HCT116 (cell line): ENCODE measurements at regions not wholly inside any gene's neighbourhood (a gene's known extent, or its start where the extent isn't known, plus 50 kb on each side); places are given as distances from the start of the nearest gene placed in this dataset.

ENCODE experiments used
- ATAC-seq: fragments of 200-7000 bp; cut with Tn5 transposase; 2 replicates; pipeline ENCODE4 v1.9.1; 2020; ENCODE audit warnings: mild to moderate bottlenecking, moderate library complexity
- BruUV-seq: library from RNA; stranded (reverse); fragments of 400-500 nt; replicated peaks from 2 replicates; lab custom pipeline; 2021; lab: Mats Ljungman, UMichigan
- CTCF ChIA-PET: fragments of 300-600 bp; sonication (Branson Sonifier 250); formaldehyde crosslinking; loops from one replicate; lab custom pipeline; 2021; ENCODE audit warnings: antibody characterized with exemption; lab: Charles Lee
- POLR2A ChIA-PET: fragments of 300-600, 350-600 bp; sonication (Branson Sonifier 250); formaldehyde crosslinking; loops from one replicate; lab custom pipeline; 2021; ENCODE audit warnings: antibody characterized with exemption; lab: Charles Lee
- RAD21 ChIA-PET, 2 experiments: fragments of 300-600 bp; sonication (Branson Sonifier 250); formaldehyde crosslinking; loops; one replicate each; lab custom pipeline; 2023; ENCODE audit warnings: low total read pairs in 2 of 2; ENCODE audit not compliant: uncharacterized antibody in 2 of 2, unreplicated experiment in 2 of 2, low non-redundant PET in 1 of 2; lab: Charles Lee
- DNase-seq: peaks from one replicate; pipeline ENCODE4 v3.0.0-alpha.2; 2010; ENCODE audit warnings: low read depth, low spot score
- H2AFZ ChIP-seq: fragments of 200-600 bp; shearing (Covaris generic), sonication (generic); 2 replicates; pipeline ENCODE4 v1.6.1; 2017; ENCODE audit warnings: low read depth, mixed run types, mixed read lengths, antibody characterized with exemption, low read length; ENCODE audit not compliant: poor library complexity, severe bottlenecking
- H3K27ac ChIP-seq: 2 replicates; pipeline ENCODE4 v1.5.1; 2012; ENCODE audit warnings: low read depth, low read length
- H3K27me3 ChIP-seq: fragments of 200-600 bp; sonication (generic); 2 replicates; pipeline ENCODE4 v1.6.1; 2016; ENCODE audit warnings: mixed run types, low read length, mixed read lengths; ENCODE audit not compliant: insufficient read depth
- H3K36me3 ChIP-seq, 2 experiments: fragments of 200-500 bp in 1 of 2; fragments of 200-600 bp in 1 of 2; sonication (Bioruptor generic) in 1 of 2; sonication (generic) in 1 of 2; 2 replicates each; pipeline versions ENCODE4 v1.5.1 to v1.6.1; 2014 to 2016; ENCODE audit warnings: low read length in 2 of 2, inconsistent platforms in 1 of 2, mixed read lengths in 1 of 2, mixed run types in 1 of 2; ENCODE audit not compliant: insufficient read depth in 2 of 2, control insufficient read depth in 1 of 2
- H3K4me1 ChIP-seq, 2 experiments: fragments of 200-600 bp in 1 of 2; sonication (generic) in 1 of 2; 2 replicates each; pipeline versions ENCODE4 v1.5.1 to v1.6.1; 2012 to 2017; ENCODE audit warnings: low read length in 2 of 2, inconsistent platforms in 1 of 2, mild to moderate bottlenecking in 1 of 2, mixed read lengths in 1 of 2, mixed run types in 1 of 2, moderate library complexity in 1 of 2; ENCODE audit not compliant: insufficient read depth in 2 of 2, control insufficient read depth in 1 of 2
- H3K4me2 ChIP-seq: fragments of 200-600 bp; sonication (generic); 2 replicates; pipeline ENCODE4 v1.6.1; 2017; ENCODE audit warnings: mixed run types, low read length, mixed read lengths
- H3K4me3 ChIP-seq, 2 experiments: fragments of 200-600 bp in 1 of 2; sonication (generic) in 1 of 2; replicated peaks in 1 of 2; 2 replicates each; pipeline ENCODE4 v1.5.1; 2011 to 2016; ENCODE audit warnings: low read length in 2 of 2, control low read depth in 1 of 2, low read depth in 1 of 2, mild to moderate bottlenecking in 1 of 2, mixed read lengths in 1 of 2, mixed run types in 1 of 2
- H3K79me2 ChIP-seq: fragments of 200-600 bp; sonication (generic); 2 replicates; pipeline ENCODE4 v1.6.1; 2017; ENCODE audit warnings: mild to moderate bottlenecking, mixed run types, low read length, moderate library complexity, mixed read lengths; ENCODE audit not compliant: insufficient read depth
- H3K9ac ChIP-seq: fragments of 200-600 bp; sonication (generic); 2 replicates; pipeline ENCODE4 v1.6.1; 2016; ENCODE audit warnings: low read length, mixed read lengths
- H3K9me2 ChIP-seq: fragments of 200-600 bp; sonication (generic), shearing (Covaris generic); 2 replicates; pipeline ENCODE4 v1.6.1; 2017; ENCODE audit warnings: mixed run types, mild to moderate bottlenecking, moderate library complexity; ENCODE audit not compliant: insufficient read depth
- H3K9me3 ChIP-seq, 2 experiments: fragments of 200-500 bp in 1 of 2; fragments of 200-600 bp in 1 of 2; sonication (Bioruptor generic) in 1 of 2; sonication (generic) in 1 of 2; 2 replicates each; pipeline ENCODE4 v1.6.1; 2014 to 2017; ENCODE audit warnings: low read length in 2 of 2, mixed read lengths in 2 of 2, inconsistent platforms in 1 of 2, low read depth in 1 of 2, mild to moderate bottlenecking in 1 of 2, mixed run types in 1 of 2, moderate library complexity in 1 of 2; ENCODE audit not compliant: control insufficient read depth in 1 of 2, insufficient read depth in 1 of 2
- H4K20me1 ChIP-seq: fragments of 200-600 bp; sonication (generic), shearing (Covaris generic); 2 replicates; pipeline ENCODE4 v1.6.1; 2017; ENCODE audit warnings: mixed run types, mild to moderate bottlenecking, moderate library complexity; ENCODE audit not compliant: insufficient read depth
- CBX3 ChIP-seq: IDR thresholded peaks from 2 replicates; pipeline ENCODE4 v1.6.1; 2012; ENCODE audit warnings: low read depth
- EZH2phosphoT487 ChIP-seq: fragments of 200-600 bp; IDR thresholded peaks from 2 replicates; pipeline ENCODE4 v1.6.1; 2018; ENCODE audit warnings: antibody characterized with exemption, borderline replicate concordance
- FOSL1 ChIP-seq: IDR thresholded peaks from 2 replicates; pipeline ENCODE4 v1.6.1; 2012; ENCODE audit warnings: low read depth
- JUND ChIP-seq: IDR thresholded peaks from 2 replicates; pipeline ENCODE4 v1.6.1; 2012
- POLR2A ChIP-seq: IDR thresholded peaks from 2 replicates; pipeline ENCODE4 v1.7.0; 2011; ENCODE audit warnings: borderline replicate concordance; ENCODE audit not compliant: insufficient read depth, insufficient read length; ENCODE audit errors: extremely low read depth
- RAD21 ChIP-seq: IDR thresholded peaks from 2 replicates; pipeline ENCODE4 v1.6.1; 2012; ENCODE audit warnings: low read depth, mild to moderate bottlenecking
- SIN3A ChIP-seq: IDR thresholded peaks from 2 replicates; pipeline ENCODE4 v1.6.1; 2012; ENCODE audit warnings: low read depth
- SP1 ChIP-seq: IDR thresholded peaks from 2 replicates; pipeline ENCODE4 v1.6.1; 2012; ENCODE audit warnings: low read depth
- SRF ChIP-seq: IDR thresholded peaks from 2 replicates; pipeline ENCODE4 v1.6.1; 2012; ENCODE audit warnings: low read depth
- TCF7L2 ChIP-seq: IDR thresholded peaks from 2 replicates; pipeline ENCODE4 v1.7.0; 2011; ENCODE audit warnings: borderline replicate concordance, inconsistent platforms; ENCODE audit not compliant: insufficient read depth, insufficient read length; ENCODE audit errors: extremely low read depth
- intact Hi-C: fragments of 100-400 bp; cut with micrococcal nuclease; formaldehyde crosslinking; loops from 2 replicates; pipeline ENCODE4 v1.10.0; 2022
- TF ChIP-seq, protein P1 (sequence below): IDR thresholded peaks from 2 replicates; pipeline ENCODE4 v1.6.1; 2012
- TF ChIP-seq, protein P2 (sequence below): IDR thresholded peaks from 2 replicates; pipeline ENCODE4 v1.6.1; 2012
- TF ChIP-seq, protein P3 (sequence below): IDR thresholded peaks from 2 replicates; pipeline ENCODE4 v1.6.1; 2011; ENCODE audit warnings: mild to moderate bottlenecking, low read length, moderate library complexity; ENCODE audit not compliant: insufficient replicate concordance; ENCODE audit errors: extremely low read depth

DNA sequence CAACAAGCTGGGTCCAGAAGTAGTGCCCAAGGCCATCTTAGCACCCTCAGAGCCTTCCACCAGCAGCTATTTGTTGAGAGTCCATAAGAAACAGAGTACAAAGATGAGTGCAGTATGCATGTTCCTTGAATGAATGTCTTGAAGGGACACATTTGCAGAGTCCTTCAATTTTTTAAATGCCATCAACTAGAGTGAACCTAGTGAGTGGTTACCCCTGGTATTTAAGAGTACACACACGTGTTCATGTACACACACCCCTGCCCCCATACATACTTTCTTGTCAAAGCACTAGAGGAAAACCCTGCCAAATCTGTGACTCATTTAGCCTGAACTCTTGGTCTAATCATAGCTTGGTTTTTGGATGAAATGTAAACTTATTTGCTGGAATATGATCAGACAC, 84.5 kb upstream of the GALNT15 start:
- TF ChIP-seq FOSL1 (peak; percentile 36; the same call in 1 of the 2 replicates), RAD21 (no peak), JUND (peak; percentile 30; the same call in 1 of the 2 replicates), EZH2phosphoT487 (no peak), SRF (no peak), SP1 (peak; percentile 35; the same call in 1 of the 2 replicates)
- TF ChIP-seq, protein P1, sequence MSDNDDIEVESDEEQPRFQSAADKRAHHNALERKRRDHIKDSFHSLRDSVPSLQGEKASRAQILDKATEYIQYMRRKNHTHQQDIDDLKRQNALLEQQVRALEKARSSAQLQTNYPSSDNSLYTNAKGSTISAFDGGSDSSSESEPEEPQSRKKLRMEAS, result peak; percentile 36; the same call in 1 of the 2 replicates
- TF ChIP-seq, protein P2, sequence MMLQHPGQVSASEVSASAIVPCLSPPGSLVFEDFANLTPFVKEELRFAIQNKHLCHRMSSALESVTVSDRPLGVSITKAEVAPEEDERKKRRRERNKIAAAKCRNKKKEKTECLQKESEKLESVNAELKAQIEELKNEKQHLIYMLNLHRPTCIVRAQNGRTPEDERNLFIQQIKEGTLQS, result no peak
- intact Hi-C loops, result no loop called here
- H3K79me2 ChIP-seq, result no peaks in the 10 kb centered on the region
- CTCF ChIA-PET, result no interaction called here
- H3K4me3 ChIP-seq, result no peak overlapping the region
- no peak overlapping the region for H3K27ac ChIP-seq
- H3K27me3 ChIP-seq, result no peaks in the 10 kb centered on the region
- no peaks in the 10 kb centered on the region for H3K9me2 ChIP-seq
- ATAC-seq (no peak), DNase-seq (no peak)
- POLR2A ChIA-PET, result no interaction called here
- H3K9ac ChIP-seq, result no peak overlapping the region
- H4K20me1 ChIP-seq, result no peaks in the 10 kb centered on the region
- BruUV-seq, result no TSS peak
- H3K4me1 ChIP-seq, result peaks cover 5 to 13% of the 10 kb centered on the region in 2 experiments; a peak in 3 of 4 replicates
- no peaks in the 10 kb centered on the region for H3K9me3 ChIP-seq
- H2AFZ ChIP-seq, result peak overlapping the region; percentile 28
- H3K4me2 ChIP-seq, result peak overlapping the region; percentile 30
- RAD21 ChIA-PET, result no interaction called here
- no peaks in the 10 kb centered on the region for H3K36me3 ChIP-seq

DNA sequence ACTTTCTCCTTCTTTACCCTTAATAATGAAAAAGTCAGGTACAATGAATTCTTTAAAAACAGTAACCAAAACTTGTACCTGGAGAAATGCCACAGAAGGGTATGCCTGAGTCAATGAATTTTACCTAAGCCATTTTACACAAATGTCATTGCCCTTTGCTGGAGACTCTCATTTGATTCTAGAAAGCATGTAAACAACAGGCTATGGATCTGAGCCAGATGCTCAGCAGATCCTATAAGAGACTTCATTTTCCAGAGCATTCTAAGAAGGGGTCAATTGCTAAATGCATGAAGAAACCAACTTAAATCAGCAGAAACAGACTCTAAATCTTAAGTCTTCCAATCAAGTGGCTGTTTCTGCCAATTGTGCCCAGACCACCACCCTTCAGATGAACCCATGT, 83.8 kb upstream of the GALNT15 start:
- ChIA-PET RAD21 (no interaction called here), POLR2A (no interaction called here), CTCF (no interaction called here)
- peaks cover 5 to 13% of the 10 kb centered on the region in 2 experiments; a peak in 3 of 4 replicates for H3K4me1 ChIP-seq
- DNase-seq (no peak), ATAC-seq (no peak)
- no peak overlapping the region for H3K4me3 ChIP-seq
- H4K20me1 ChIP-seq, result no peaks in the 10 kb centered on the region
- H3K27me3 ChIP-seq, result no peaks in the 10 kb centered on the region
- H3K4me2 ChIP-seq, result peak overlapping the region; percentile 30; the same call in 1 of the 2 replicates
- H2AFZ ChIP-seq, result no peak overlapping the region
- TF ChIP-seq SIN3A (no peak), POLR2A (no peak), TCF7L2 (no peak), CBX3 (no peak)
- TF ChIP-seq, protein P3, sequence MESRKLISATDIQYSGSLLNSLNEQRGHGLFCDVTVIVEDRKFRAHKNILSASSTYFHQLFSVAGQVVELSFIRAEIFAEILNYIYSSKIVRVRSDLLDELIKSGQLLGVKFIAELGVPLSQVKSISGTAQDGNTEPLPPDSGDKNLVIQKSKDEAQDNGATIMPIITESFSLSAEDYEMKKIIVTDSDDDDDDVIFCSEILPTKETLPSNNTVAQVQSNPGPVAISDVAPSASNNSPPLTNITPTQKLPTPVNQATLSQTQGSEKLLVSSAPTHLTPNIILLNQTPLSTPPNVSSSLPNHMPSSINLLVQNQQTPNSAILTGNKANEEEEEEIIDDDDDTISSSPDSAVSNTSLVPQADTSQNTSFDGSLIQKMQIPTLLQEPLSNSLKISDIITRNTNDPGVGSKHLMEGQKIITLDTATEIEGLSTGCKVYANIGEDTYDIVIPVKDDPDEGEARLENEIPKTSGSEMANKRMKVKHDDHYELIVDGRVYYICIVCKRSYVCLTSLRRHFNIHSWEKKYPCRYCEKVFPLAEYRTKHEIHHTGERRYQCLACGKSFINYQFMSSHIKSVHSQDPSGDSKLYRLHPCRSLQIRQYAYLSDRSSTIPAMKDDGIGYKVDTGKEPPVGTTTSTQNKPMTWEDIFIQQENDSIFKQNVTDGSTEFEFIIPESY, result no peak
- H3K79me2 ChIP-seq, result no peaks in the 10 kb centered on the region
- no peak overlapping the region for H3K9ac ChIP-seq
- no peak overlapping the region for H3K27ac ChIP-seq
- intact Hi-C loops, result no loop called here
- H3K9me2 ChIP-seq, result no peaks in the 10 kb centered on the region
- H3K36me3 ChIP-seq, result no peaks in the 10 kb centered on the region
- no peaks in the 10 kb centered on the region for H3K9me3 ChIP-seq
- BruUV-seq, result no TSS peak
